A549 (cell line): ENCODE measurements at regions not wholly inside any gene's neighbourhood (a gene's known extent, or its start where the extent isn't known, plus 50 kb on each side); places are given as distances from the start of the nearest gene placed in this dataset.

Source experiments
- ATAC-seq, 2 experiments: fragments of 200-7000 bp in 1 of 2; fragments of >200 bp in 1 of 2; cut with Nextera tagmentation in 1 of 2; cut with Tn5 transposase in 1 of 2; 3 replicates each; pipeline versions ENCODE4 v1.8.0 to v1.9.1; 2018 to 2020; ENCODE audit warnings: mild to moderate bottlenecking in 1 of 2, moderate library complexity in 1 of 2
- CTCF ChIA-PET: fragments of 300-600 bp; sonication (Branson Sonifier 250); formaldehyde crosslinking; extraction: SDS; loops from one replicate; lab custom pipeline; 2021; ENCODE audit warnings: antibody characterized with exemption, inconsistent platforms; lab: Yijun Ruan, JAX
- POLR2A ChIA-PET: fragments of 350-600 bp; formaldehyde crosslinking; extraction: SDS; loops from one replicate; lab custom pipeline; 2021; ENCODE audit warnings: antibody characterized with exemption, inconsistent platforms; lab: Yijun Ruan, JAX
- DNase-seq, 2 experiments: peaks; one replicate each; pipeline versions ENCODE4 v3.0.0 to v3.0.0-alpha.2; 2011 to 2016; ENCODE audit warnings: low read depth in 1 of 2, low spot score in 1 of 2
- FAIRE-seq: peaks from 2 replicates; lab custom pipeline; 2011; peaks lifted over from hg19 to GRCh38; lab: Jason Lieb, UNC
- H3K27ac ChIP-seq, 2 experiments: fragments of >200 bp; sonication (Bioruptor Twin); formaldehyde crosslinking; 3 replicates each; pipeline ENCODE4 v1.5.1; 2016 to 2017
- H3K4me1 ChIP-seq: fragments of >200 bp; sonication (Bioruptor Twin); formaldehyde crosslinking; 3 replicates; pipeline ENCODE4 v1.6.1; 2016
- H3K4me2 ChIP-seq: fragments of >200 bp; sonication (Bioruptor Twin); formaldehyde crosslinking; 3 replicates; pipeline ENCODE4 v1.6.1; 2016
- H3K4me3 ChIP-seq: fragments of >200 bp; sonication (Bioruptor Twin); formaldehyde crosslinking; 3 replicates; pipeline ENCODE4 v1.5.1; 2016
- H3K9me3 ChIP-seq: fragments of >200 bp; sonication (Bioruptor Twin); formaldehyde crosslinking; 3 replicates; pipeline ENCODE4 v1.6.1; 2016
- BHLHE40 ChIP-seq: IDR thresholded peaks from 2 replicates; pipeline ENCODE4 v1.6.1; 2012; ENCODE audit warnings: low read depth, low read length, inconsistent platforms
- CBX8 ChIP-seq: fragments of 200-600 bp; sonication (generic); IDR thresholded peaks from 2 replicates; pipeline ENCODE4 v1.6.1; 2016
- E2F6 ChIP-seq: IDR thresholded peaks from 2 replicates; pipeline ENCODE4 v1.6.1; 2012; ENCODE audit warnings: low read depth, borderline replicate concordance
- EHMT2 ChIP-seq: fragments of 200-600 bp; sonication (generic); IDR thresholded peaks from 2 replicates; pipeline ENCODE4 v1.6.1; 2016; ENCODE audit warnings: antibody characterized with exemption, low read depth, mild to moderate bottlenecking, moderate library complexity
- ELK1 ChIP-seq: fragments of 150-350 bp; IDR thresholded peaks from 2 replicates; pipeline ENCODE4 v1.6.1; 2014; ENCODE audit warnings: low read depth, mild to moderate bottlenecking, low read length
- FOSL2 ChIP-seq, 2 experiments: fragments of 450-650 bp in 1 of 2; fragments of >200 bp in 1 of 2; sonication (Bioruptor Twin) in 1 of 2; formaldehyde crosslinking; IDR thresholded peaks; 2 replicates each; pipeline versions ENCODE4 v1.5.0 to v1.6.1; 2016 to 2020; ENCODE audit warnings: mild to moderate bottlenecking in 1 of 2, moderate library complexity in 1 of 2
- GATA3 ChIP-seq: IDR thresholded peaks from 2 replicates; pipeline ENCODE4 v1.6.1; 2012; ENCODE audit warnings: borderline replicate concordance
- HES2 ChIP-seq: fragments of >200 bp; sonication (Bioruptor Twin); formaldehyde crosslinking; IDR thresholded peaks from 2 replicates; pipeline ENCODE4 v1.6.1; 2016
- HMGXB4 ChIP-seq: fragments of 250-450 bp; sonication (Bioruptor Pico); IDR thresholded peaks from 2 replicates; pipeline ENCODE4 v1.5.0; 2021; ENCODE audit warnings: mild to moderate bottlenecking, moderate library complexity, borderline replicate concordance
- JUNB ChIP-seq: fragments of >200 bp; sonication (Bioruptor Twin); formaldehyde crosslinking; IDR thresholded peaks from 2 replicates; pipeline ENCODE4 v1.6.1; 2016
- KDM5A ChIP-seq: fragments of 200-600 bp; sonication (generic); IDR thresholded peaks from 2 replicates; pipeline ENCODE4 v1.6.1; 2016; ENCODE audit warnings: antibody characterized with exemption, mild to moderate bottlenecking
- MAFK ChIP-seq: fragments of 450-650 bp; IDR thresholded peaks from 2 replicates; pipeline ENCODE4 v1.6.1; 2014; ENCODE audit not compliant: partially characterized antibody
- MAX ChIP-seq: IDR thresholded peaks from 2 replicates; pipeline ENCODE4 v1.6.1; 2012
- NFE2L2 ChIP-seq: fragments of 150-350 bp; conservative IDR thresholded peaks from 2 replicates; pipeline ENCODE4 v1.6.1; 2014; ENCODE audit warnings: low read length
- NPAS2 ChIP-seq: fragments of 250-450 bp; sonication (Bioruptor Pico); IDR thresholded peaks from 2 replicates; pipeline ENCODE4 v1.8.0; 2022; ENCODE audit warnings: mild to moderate bottlenecking, moderate library complexity, borderline replicate concordance
- RAD21 ChIP-seq, 2 experiments: fragments of >200 bp in 1 of 2; sonication (Bioruptor Twin) in 1 of 2; formaldehyde crosslinking in 1 of 2; IDR thresholded peaks in 1 of 2; conservative IDR thresholded peaks in 1 of 2; 2 replicates in 1 of 2; 3 replicates in 1 of 2; pipeline ENCODE4 v1.6.1; 2012 to 2018; ENCODE audit warnings: inconsistent platforms in 1 of 2
- RFX5 ChIP-seq: fragments of 450-650 bp; IDR thresholded peaks from 2 replicates; pipeline ENCODE4 v1.7.1; 2014; ENCODE audit warnings: antibody characterized with exemption, mild to moderate bottlenecking, moderate library complexity
- TFCP2L1 ChIP-seq: fragments of 250-450 bp; sonication (Bioruptor Pico); IDR thresholded peaks from 2 replicates; pipeline ENCODE4 v1.5.0; 2021; ENCODE audit warnings: mild to moderate bottlenecking
- ZC3H11A ChIP-seq: fragments of 450-650 bp; IDR thresholded peaks from 2 replicates; pipeline ENCODE4 v1.6.1; 2014; ENCODE audit warnings: antibody characterized with exemption, mild to moderate bottlenecking
- WGBS: methylation state at CpG from one replicate; pipeline ENCODE4 v1.1.6; 2017; ENCODE audit errors: missing lambda C conversion rate; 5-methylcytosine and 5-hydroxymethylcytosine counted together

GRCh38 chr3:36155515-36155914 is 224.8 kb upstream of the STAC start:
- ATAC-seq (peak in 1 of 2 experiments; percentile 62; a peak in 2 of 6 replicates), DNase-seq (peak in 1 of 2 experiments; percentile 11)
- no peaks in the 10 kb centered on the region for H3K9me3 ChIP-seq
- H3K27ac ChIP-seq: peak overlapping the region in 1 of 2 experiments; percentile 61; a peak in 2 of 6 replicates
- TF ChIP-seq NFE2L2 (no peak), FOSL2 (IDR thresholded peaks at IDR 0.05) (peak; percentile 55; the same call in 1 of the 2 replicates), FOSL2 (CRISPR knock-in tag; IDR thresholded peaks at IDR 0.05) (no peak; the same call in 1 of the 2 replicates), JUNB (peak; percentile 86)
- TF ChIP-seq, all 56 proteins: peak for 2
- ChIA-PET CTCF (no interaction called here), POLR2A (no interaction called here)
- Histone ChIP-seq H3K4me1 (peaks cover 13% of the 10 kb centered on the region; the same call in 2 of the 3 replicates), H3K4me3 (no peak overlapping the region), H3K4me2 (peak overlapping the region; percentile 52)
- FAIRE-seq: no peak

GRCh38 chr3:36164400-36164799 is 215.9 kb upstream of the STAC start:
- 24% methylated on average over 3 of the region's 3 CpGs for WGBS
- CTCF ChIA-PET: no interaction called here
- ATAC-seq: no peak
- H3K27ac ChIP-seq: peak overlapping the region in 1 of 2 experiments; percentile 18; a peak in 1 of 6 replicates
- no peak for TF ChIP-seq BHLHE40
- TF ChIP-seq E2F6: no peak
- TF ChIP-seq RAD21 (conservative IDR thresholded peaks at IDR 0.05 in 1 of 2, IDR thresholded peaks at IDR 0.05 in 1 of 2): no peak
- no peak overlapping the region for H3K4me2 ChIP-seq
- H3K4me3 ChIP-seq: no peak overlapping the region
- no peak for FAIRE-seq
- H3K4me1 ChIP-seq: peaks cover 20% of the 10 kb centered on the region
- DNase-seq: no peak
- no peaks in the 10 kb centered on the region for H3K9me3 ChIP-seq
- POLR2A ChIA-PET: no interaction called here

GRCh38 chr3:36165509-36166290 is 214.6 kb upstream of the STAC start:
- ATAC-seq (no peak), DNase-seq (no peak), FAIRE-seq (peak; percentile 18)
- ChIA-PET CTCF (no interaction called here), POLR2A (no interaction called here)
- H3K27ac ChIP-seq: peak overlapping the region; percentile 11 to 29; a peak in 1 of 6 replicates
- TF ChIP-seq MAFK (peak; percentile 75), KDM5A (no peak), BHLHE40 (no peak)
- WGBS: 72% methylated on average over 3 of the region's 3 CpGs
- H3K4me1 ChIP-seq: peaks cover 20% of the 10 kb centered on the region
- no peaks in the 10 kb centered on the region for H3K9me3 ChIP-seq
- no peak overlapping the region for H3K4me3 ChIP-seq
- peak overlapping the region; percentile 55 for H3K4me2 ChIP-seq

- no peaks in the 10 kb centered on the region for H3K9me3 ChIP-seq
- DNase-seq (peak; percentile 55 to 59), ATAC-seq (peak; percentile 85 to 98), FAIRE-seq (peak; percentile 84)
- TF ChIP-seq HMGXB4 (CRISPR knock-in tag) (no peak), NPAS2 (CRISPR knock-in tag) (no peak), ELK1 (no peak), EHMT2 (no peak), JUNB (peak; percentile 63), HES2 (no peak), FOSL2 (IDR thresholded peaks at IDR 0.05) (peak; percentile 47; the same call in 1 of the 2 replicates), FOSL2 (CRISPR knock-in tag; IDR thresholded peaks at IDR 0.05) (peak; percentile 62), E2F6 (no peak), TFCP2L1 (CRISPR knock-in tag) (no peak), RFX5 (no peak), CBX8 (no peak), ZC3H11A (no peak), GATA3 (no peak; the same call in 1 of the 2 replicates), RAD21 (conservative IDR thresholded peaks at IDR 0.05 in 1 of 2, IDR thresholded peaks at IDR 0.05 in 1 of 2) (0 out of 5 replicates have a peak, but pooled peaks of 1 of the 2 experiments have one; percentile 12), MAX (0 out of 2 replicates have a peak, but pooled peaks have one; percentile 35)
- H3K27ac ChIP-seq: peak overlapping the region; percentile 1 to 11; a peak in 3 of 6 replicates
- H3K4me3 ChIP-seq: no peak overlapping the region
- H3K4me2 ChIP-seq: peak overlapping the region; percentile 55
- peaks cover 20% of the 10 kb centered on the region for H3K4me1 ChIP-seq
- ChIA-PET CTCF (no interaction called here), POLR2A (no interaction called here)
- 28% methylated on average over 3 of the region's 3 CpGs for WGBS
Measured at GRCh38 chr3:36166477-36166876, 213.8 kb upstream of the STAC start.
